H1 (cell line): ENCODE measurements at regions not wholly inside any gene's neighbourhood (a gene's known extent, or its start where the extent isn't known, plus 50 kb on each side); places are given as distances from the start of the nearest gene placed in this dataset.

Source experiments
- CTCF ChIA-PET: fragments of 300-600 bp; sonication (Branson Sonifier 250); formaldehyde crosslinking; loops from one replicate; lab custom pipeline; 2021; ENCODE audit not compliant: partially characterized antibody; lab: Charles Lee
- POLR2A ChIA-PET: fragments of 300-600 bp; sonication (Branson Sonifier 250); formaldehyde crosslinking; loops from one replicate; lab custom pipeline; 2021; ENCODE audit warnings: inconsistent platforms; ENCODE audit not compliant: partially characterized antibody; lab: Charles Lee
- DNase-seq, 2 experiments: peaks; one replicate each; pipeline versions ENCODE4 v3.0.0 to v3.0.0-alpha.2; 2010 to 2022; ENCODE audit warnings: low spot score in 2 of 2, low read depth in 1 of 2, mixed read lengths in 1 of 2
- FAIRE-seq: peaks from 2 replicates; lab custom pipeline; 2011; peaks lifted over from hg19 to GRCh38; lab: Jason Lieb, UNC
- H2AFZ ChIP-seq: 2 replicates; pipeline ENCODE4 v1.8.1; 2012; ENCODE audit warnings: low read length, inconsistent platforms
- H2AK5ac ChIP-seq: 2 replicates; pipeline ENCODE4 v1.6.1; 2013; ENCODE audit warnings: low read depth, low read length
- H2BK120ac ChIP-seq: replicated peaks from 2 replicates; pipeline ENCODE3; 2013; ENCODE audit warnings: low read depth, low read length, inconsistent platforms
- H2BK12ac ChIP-seq: 2 replicates; pipeline ENCODE4 v1.6.1; 2013; ENCODE audit warnings: low read depth, low read length
- H2BK15ac ChIP-seq: 2 replicates; pipeline ENCODE4 v1.6.1; 2013; ENCODE audit warnings: low read length
- H2BK20ac ChIP-seq: 2 replicates; pipeline ENCODE4 v1.6.1; 2013; ENCODE audit warnings: low read length
- H2BK5ac ChIP-seq: 2 replicates; pipeline ENCODE4 v1.6.1; 2013; ENCODE audit warnings: low read depth, low read length
- H3K14ac ChIP-seq: 2 replicates; pipeline ENCODE4 v1.6.1; 2013; ENCODE audit warnings: inconsistent platforms; ENCODE audit not compliant: insufficient read length
- H3K18ac ChIP-seq: 2 replicates; pipeline ENCODE4 v1.6.1; 2013; ENCODE audit warnings: low read length; ENCODE audit errors: extremely low read depth
- H3K23ac ChIP-seq: 2 replicates; pipeline ENCODE4 v1.6.1; 2013; ENCODE audit warnings: inconsistent platforms; ENCODE audit not compliant: insufficient read length
- H3K23me2 ChIP-seq: 2 replicates; pipeline ENCODE4 v1.6.1; 2013; ENCODE audit warnings: low read depth, low read length
- H3K27ac ChIP-seq: 2 replicates; pipeline ENCODE4 v1.6.1; 2011; ENCODE audit warnings: low read depth, low read length, inconsistent platforms
- H3K27me3 ChIP-seq, 4 experiments: replicated peaks in 1 of 4; 1 replicate in 1 of 4; 2 replicates in 3 of 4; pipeline versions ENCODE4 v1.6.1 to v1.8.1; 2011 to 2013; ENCODE audit warnings: low read length in 3 of 4, mild to moderate bottlenecking in 3 of 4, inconsistent platforms in 2 of 4, mixed read lengths in 2 of 4, moderate library complexity in 1 of 4; ENCODE audit not compliant: control insufficient read depth in 3 of 4, insufficient read depth in 3 of 4; ENCODE audit errors: extremely low read depth in 1 of 4
- H3K36me3 ChIP-seq, 4 experiments: 2 replicates each; pipeline versions ENCODE4 v1.6.1 to v1.8.1; 2011 to 2013; ENCODE audit warnings: mild to moderate bottlenecking in 4 of 4, low read length in 3 of 4, moderate library complexity in 2 of 4, control low read depth in 1 of 4, inconsistent platforms in 1 of 4; ENCODE audit not compliant: insufficient read depth in 4 of 4, control insufficient read depth in 2 of 4
- H3K4ac ChIP-seq: replicated peaks from 2 replicates; pipeline ENCODE3; 2013; ENCODE audit warnings: low read length, low read depth, mixed read lengths, inconsistent platforms; ENCODE audit not compliant: insufficient read length
- H3K4me1 ChIP-seq, 4 experiments: replicated peaks in 1 of 4; 1 replicate in 1 of 4; 2 replicates in 3 of 4; pipeline versions ENCODE4 v1.6.1 to v1.8.1; 2011 to 2013; ENCODE audit warnings: low read length in 3 of 4, inconsistent platforms in 2 of 4, mixed read lengths in 1 of 4; ENCODE audit not compliant: insufficient read depth in 4 of 4, control insufficient read depth in 3 of 4
- H3K4me2 ChIP-seq, 2 experiments: 2 replicates each; pipeline versions ENCODE4 v1.6.1 to v1.8.1; 2011 to 2013; ENCODE audit warnings: low read depth in 2 of 2, low read length in 2 of 2, control low read depth in 1 of 2, inconsistent platforms in 1 of 2, mild to moderate bottlenecking in 1 of 2; ENCODE audit not compliant: insufficient read depth in 1 of 2
- H3K4me3 ChIP-seq, 4 experiments: fragments of 200-600, 300-600 bp in 1 of 4; sonication (generic), shearing (Covaris generic), sonication (Bioruptor Twin) in 1 of 4; 2 replicates each; pipeline versions ENCODE4 v1.5.1 to v1.8.1; 2011 to 2016; ENCODE audit warnings: low read length in 4 of 4, low read depth in 3 of 4, control low read depth in 2 of 4, inconsistent platforms in 2 of 4, mild to moderate bottlenecking in 2 of 4, mixed read lengths in 1 of 4, moderate library complexity in 1 of 4; ENCODE audit not compliant: insufficient read depth in 2 of 4; ENCODE audit errors: extremely low read depth in 1 of 4
- H3K56ac ChIP-seq: replicated peaks from 2 replicates; pipeline ENCODE3; 2013; ENCODE audit warnings: low read depth, mild to moderate bottlenecking, mixed read lengths, low read length, inconsistent platforms; ENCODE audit not compliant: insufficient read length
- H3K79me1 ChIP-seq: 2 replicates; pipeline ENCODE4 v1.6.1; 2013; ENCODE audit warnings: low read depth, low read length, control low read depth
- H3K79me2 ChIP-seq, 2 experiments: 2 replicates each; pipeline versions ENCODE4 v1.6.1 to v1.8.1; 2012 to 2013; ENCODE audit warnings: low read length in 2 of 2, mild to moderate bottlenecking in 2 of 2, inconsistent platforms in 1 of 2; ENCODE audit not compliant: insufficient read depth in 2 of 2, control insufficient read depth in 1 of 2
- H3K9ac ChIP-seq, 4 experiments: replicated peaks in 1 of 4; 1 replicate in 1 of 4; 2 replicates in 3 of 4; pipeline versions ENCODE4 v1.6.1 to v1.8.1; 2011 to 2013; ENCODE audit warnings: low read depth in 3 of 4, low read length in 3 of 4, control low read depth in 2 of 4, mild to moderate bottlenecking in 2 of 4, moderate library complexity in 2 of 4, inconsistent platforms in 1 of 4; ENCODE audit errors: extremely low read depth in 1 of 4
- H3K9me3 ChIP-seq, 2 experiments: 2 replicates each; pipeline versions ENCODE4 v1.6.1 to v1.8.1; 2012 to 2013; ENCODE audit warnings: mild to moderate bottlenecking in 2 of 2, moderate library complexity in 2 of 2, control low read depth in 1 of 2, inconsistent platforms in 1 of 2, low read depth in 1 of 2, low read length in 1 of 2, mixed read lengths in 1 of 2; ENCODE audit not compliant: insufficient read depth in 2 of 2
- H4K20me1 ChIP-seq, 2 experiments: replicated peaks in 1 of 2; 2 replicates each; pipeline versions ENCODE3 to v1.8.1; 2011 to 2013; ENCODE audit warnings: inconsistent platforms in 2 of 2, low read length in 2 of 2, mild to moderate bottlenecking in 1 of 2; ENCODE audit not compliant: insufficient read depth in 2 of 2, control insufficient read depth in 1 of 2
- H4K5ac ChIP-seq: 2 replicates; pipeline ENCODE4 v1.6.1; 2013; ENCODE audit warnings: low read length, low read depth, mixed read lengths, inconsistent platforms; ENCODE audit not compliant: insufficient read length
- H4K8ac ChIP-seq: 2 replicates; pipeline ENCODE4 v1.8.0; 2013; ENCODE audit warnings: mild to moderate bottlenecking, moderate library complexity, low read length, inconsistent platforms; ENCODE audit not compliant: insufficient read depth; ENCODE audit errors: extremely low read depth
- H4K91ac ChIP-seq: replicated peaks from 2 replicates; pipeline ENCODE3; 2013; ENCODE audit warnings: low read length, mixed read lengths, inconsistent platforms; ENCODE audit not compliant: insufficient read length
- CBX5 ChIP-seq: fragments of 300-800, 300-1000 bp; sonication (generic); IDR thresholded peaks from 2 replicates; pipeline ENCODE4 v1.7.1; 2016; ENCODE audit warnings: antibody characterized with exemption, low read length, low read depth
- CBX8 ChIP-seq: fragments of 300-800, 300-1000 bp; sonication (generic); IDR thresholded peaks from 2 replicates; pipeline ENCODE4 v1.7.1; 2016; ENCODE audit warnings: low read depth, low read length, borderline replicate concordance
- GABPA ChIP-seq: IDR thresholded peaks from 2 replicates; pipeline ENCODE4 v1.6.1; 2011; ENCODE audit warnings: mild to moderate bottlenecking, low read length, moderate library complexity, borderline replicate concordance; ENCODE audit not compliant: insufficient read depth
- GTF2F1 ChIP-seq: IDR thresholded peaks from 2 replicates; pipeline ENCODE4 v1.6.1; 2012; ENCODE audit warnings: low read depth, low read length, improper control_type of control experiment, borderline replicate concordance
- KDM1A ChIP-seq: fragments of 200-600, 300-600 bp; sonication (generic); IDR thresholded peaks from 2 replicates; pipeline ENCODE4 v1.7.1; 2016; ENCODE audit warnings: mild to moderate bottlenecking, low read length, borderline replicate concordance
- POLR2AphosphoS5 ChIP-seq: IDR thresholded peaks from 2 replicates; pipeline ENCODE4 v1.6.1; 2011; ENCODE audit warnings: low read depth, low read length
- POU5F1 ChIP-seq: IDR thresholded peaks from 2 replicates; pipeline ENCODE4 v1.6.1; 2011; ENCODE audit warnings: low read depth, mild to moderate bottlenecking, low read length, moderate library complexity
- SIN3A ChIP-seq, 2 experiments: IDR thresholded peaks in 1 of 2; conservative IDR thresholded peaks in 1 of 2; 2 replicates each; pipeline ENCODE4 v1.6.1; 2011 to 2012; ENCODE audit warnings: low read length in 2 of 2, improper control_type of control experiment in 1 of 2, low read depth in 1 of 2, mild to moderate bottlenecking in 1 of 2
- ZNF274 ChIP-seq: IDR thresholded peaks from 2 replicates; pipeline ENCODE4 v1.7.0; 2012; ENCODE audit warnings: low read length, borderline replicate concordance; ENCODE audit errors: extremely low read depth
- WGBS, 2 experiments: shearing (Covaris generic) in 1 of 2; methylation state at CpG; one replicate each; pipeline versions ENCODE4 v1.1.6 to v1.1.7; 2013 to 2015; ENCODE audit warnings: low lambda C conversion rate in 2 of 2, mixed read lengths in 2 of 2, inconsistent platforms in 1 of 2, low coverage in 1 of 2, missing lambda C conversion rate in 1 of 2; ENCODE audit not compliant: insufficient replicate concordance in 2 of 2, insufficient coverage in 1 of 2, insufficient read length in 1 of 2; ENCODE audit errors: extremely low coverage in 1 of 2, missing lambda C conversion rate in 1 of 2; 5-methylcytosine and 5-hydroxymethylcytosine counted together
- TF ChIP-seq, protein P1 (sequence below): IDR thresholded peaks from 2 replicates; pipeline ENCODE4 v1.6.1; 2012; ENCODE audit warnings: inconsistent platforms

GRCh38 chr4:62928483-62928882 lies 1480.8 kb downstream of the TECRL start:
- Histone ChIP-seq H4K5ac (no peak overlapping the region), H3K18ac (no peak overlapping the region), H3K79me1 (no peaks in the 10 kb centered on the region), H4K8ac (no peak overlapping the region), H2BK20ac (no peak overlapping the region), H3K27ac (no peak overlapping the region), H3K4me3 (no peak overlapping the region), H2AK5ac (no peak overlapping the region), H3K27me3 (no peaks in the 10 kb centered on the region), H4K20me1 (no peaks in the 10 kb centered on the region), H3K56ac (no peak overlapping the region), H3K36me3 (no peaks in the 10 kb centered on the region), H3K79me2 (no peaks in the 10 kb centered on the region), H2BK15ac (no peak overlapping the region), H3K14ac (no peak overlapping the region), H3K9ac (no peak overlapping the region), H2AFZ (no peak overlapping the region), H3K4me2 (no peak overlapping the region), H2BK120ac (no peak overlapping the region), H3K4ac (no peak overlapping the region), H4K91ac (no peak overlapping the region), H3K4me1 (no peaks in the 10 kb centered on the region), H3K23ac (no peak overlapping the region), H3K23me2 (no peaks in the 10 kb centered on the region), H2BK12ac (no peak overlapping the region), H3K9me3 (no peaks in the 10 kb centered on the region), H2BK5ac (no peak overlapping the region)
- CTCF ChIA-PET: no interaction called here
- FAIRE-seq: no peak
- WGBS, 2 experiments: 97% methylated on average over 3 of the region's 3 CpGs; no CpG with 5 or more reads in 1 of the 2 experiments
- DNase-seq: no peak
- TF ChIP-seq POU5F1: no peak
- TF ChIP-seq GTF2F1: no peak
- TF ChIP-seq CBX8: no peak
- no peak for TF ChIP-seq SIN3A (conservative IDR thresholded peaks at IDR 0.05 in 1 of 2, IDR thresholded peaks at IDR 0.05 in 1 of 2; ENCODE audit: low read depth in 1 of 2, low read length in 2 of 2)
- TF ChIP-seq KDM1A: no peak
- no peak for TF ChIP-seq POLR2AphosphoS5
- TF ChIP-seq ZNF274: no peak
- no peak for TF ChIP-seq CBX5
- no peak for TF ChIP-seq GABPA
- TF ChIP-seq, protein P1, sequence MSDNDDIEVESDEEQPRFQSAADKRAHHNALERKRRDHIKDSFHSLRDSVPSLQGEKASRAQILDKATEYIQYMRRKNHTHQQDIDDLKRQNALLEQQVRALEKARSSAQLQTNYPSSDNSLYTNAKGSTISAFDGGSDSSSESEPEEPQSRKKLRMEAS: no peak
- POLR2A ChIA-PET: no interaction called here
